ENCODE measurements at regions not wholly inside any gene's neighbourhood (a gene's known extent, or its start where the extent isn't known, plus 50 kb on each side); places are given as distances from the start of the nearest gene placed in this dataset.

- no peak for DNase-seq
Observed at GRCh38 chr20:23200914-23201313, 114.8 kb upstream of the CD93 start.

GRCh38 chr20:23200413-23200812 is 114.3 kb upstream of the CD93 start:
- no peak for DNase-seq

- DNase-seq: no peak
Observed at GRCh38 chr20:23199356-23199755, 113.2 kb upstream of the CD93 start.

- no peak for DNase-seq
Observed at GRCh38 chr20:23198815-23199214, 112.7 kb upstream of the CD93 start.

- no peak for DNase-seq
Observed at GRCh38 chr20:23197836-23198235, 111.7 kb upstream of the CD93 start.

GRCh38 chr20:23195636-23196035 is 109.5 kb upstream of the CD93 start:
- no peak for DNase-seq

GRCh38 chr20:23193801-23194384 is 107.8 kb upstream of the CD93 start:
- DNase-seq: no peak

- DNase-seq: no peak
Observed at GRCh38 chr20:23192469-23192868, 106.3 kb upstream of the CD93 start.

GRCh38 chr20:23190557-23190956 is 104.4 kb upstream of the CD93 start:
- DNase-seq: no peak

- no peak for DNase-seq
Observed at GRCh38 chr20:23189854-23190253, 103.7 kb upstream of the CD93 start.

- DNase-seq: no peak
Observed at GRCh38 chr20:23189341-23189740, 103.2 kb upstream of the CD93 start.

GRCh38 chr20:23188377-23189169 is 102.4 kb upstream of the CD93 start:
- no peak for DNase-seq

GRCh38 chr20:23187751-23188150 is 101.6 kb upstream of the CD93 start:
- no peak for DNase-seq

- no peak for DNase-seq
Observed at GRCh38 chr20:23186808-23187207, 100.7 kb upstream of the CD93 start.

- no peak for DNase-seq
Observed at GRCh38 chr20:23180451-23180921, 94.4 kb upstream of the CD93 start.

GRCh38 chr20:23179766-23180403 is 93.8 kb upstream of the CD93 start:
- no peak for DNase-seq

GRCh38 chr20:23178806-23179205 is 92.7 kb upstream of the CD93 start:
- DNase-seq: no peak

- DNase-seq: no peak
Observed at GRCh38 chr20:23174821-23175220, 88.7 kb upstream of the CD93 start.

GRCh38 chr20:23167431-23167830 is 81.3 kb upstream of the CD93 start:
- DNase-seq: no peak

- DNase-seq: no peak
Observed at GRCh38 chr20:23166563-23166962, 80.4 kb upstream of the CD93 start.

GRCh38 chr20:23165964-23166363 is 79.8 kb upstream of the CD93 start:
- DNase-seq: no peak

- no peak for DNase-seq
Observed at GRCh38 chr20:23165307-23165750, 79.2 kb upstream of the CD93 start.

GRCh38 chr20:23164176-23164601 is 78.1 kb upstream of the CD93 start:
- no peak for DNase-seq

- DNase-seq: no peak
Observed at GRCh38 chr20:23163562-23163961, 77.4 kb upstream of the CD93 start.

Data from DMS79 treated with DMSO at 0.1 percent for 48 hours (cell line).